ENCODE measurements at regions not wholly inside any gene's neighbourhood (a gene's known extent, or its start where the extent isn't known, plus 50 kb on each side); places are given as distances from the start of the nearest gene placed in this dataset.
"Not testable (repeated sequence)": the region's sequence is repeated elsewhere in the genome, so short reads cannot be mapped to it uniquely, and the experiment has no call there.

DNA sequence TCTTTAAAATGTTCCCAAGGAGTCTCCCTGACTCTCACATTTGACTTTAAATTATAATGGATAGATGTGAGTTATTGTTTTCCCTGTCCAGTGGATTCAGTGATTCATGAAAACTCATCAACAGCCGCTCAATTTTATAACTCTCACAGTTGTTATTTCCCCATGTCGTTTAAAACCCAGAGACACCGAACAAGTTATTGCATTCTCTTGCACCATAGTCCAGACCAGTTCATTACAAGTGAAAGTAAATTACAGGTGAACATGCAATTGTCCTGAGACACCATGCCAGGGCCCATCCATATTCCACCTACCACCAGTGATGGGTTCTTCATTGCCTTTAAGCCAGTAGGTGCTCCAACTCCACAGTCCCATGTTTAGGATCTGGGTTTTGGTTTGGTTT is 85.7 kb upstream of the CMKLR1 start:
- no peak for DNase-seq (ENCODE audit: low read depth)
- no peak overlapping the region for H3K4me3 ChIP-seq (replicated peaks; ENCODE audit: low read depth, low read length)
- TF ChIP-seq, protein P1, sequence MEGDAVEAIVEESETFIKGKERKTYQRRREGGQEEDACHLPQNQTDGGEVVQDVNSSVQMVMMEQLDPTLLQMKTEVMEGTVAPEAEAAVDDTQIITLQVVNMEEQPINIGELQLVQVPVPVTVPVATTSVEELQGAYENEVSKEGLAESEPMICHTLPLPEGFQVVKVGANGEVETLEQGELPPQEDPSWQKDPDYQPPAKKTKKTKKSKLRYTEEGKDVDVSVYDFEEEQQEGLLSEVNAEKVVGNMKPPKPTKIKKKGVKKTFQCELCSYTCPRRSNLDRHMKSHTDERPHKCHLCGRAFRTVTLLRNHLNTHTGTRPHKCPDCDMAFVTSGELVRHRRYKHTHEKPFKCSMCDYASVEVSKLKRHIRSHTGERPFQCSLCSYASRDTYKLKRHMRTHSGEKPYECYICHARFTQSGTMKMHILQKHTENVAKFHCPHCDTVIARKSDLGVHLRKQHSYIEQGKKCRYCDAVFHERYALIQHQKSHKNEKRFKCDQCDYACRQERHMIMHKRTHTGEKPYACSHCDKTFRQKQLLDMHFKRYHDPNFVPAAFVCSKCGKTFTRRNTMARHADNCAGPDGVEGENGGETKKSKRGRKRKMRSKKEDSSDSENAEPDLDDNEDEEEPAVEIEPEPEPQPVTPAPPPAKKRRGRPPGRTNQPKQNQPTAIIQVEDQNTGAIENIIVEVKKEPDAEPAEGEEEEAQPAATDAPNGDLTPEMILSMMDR (IDR thresholded peaks at IDR 0.05; ENCODE audit: low read length, missing control alignments): no peak

DNA sequence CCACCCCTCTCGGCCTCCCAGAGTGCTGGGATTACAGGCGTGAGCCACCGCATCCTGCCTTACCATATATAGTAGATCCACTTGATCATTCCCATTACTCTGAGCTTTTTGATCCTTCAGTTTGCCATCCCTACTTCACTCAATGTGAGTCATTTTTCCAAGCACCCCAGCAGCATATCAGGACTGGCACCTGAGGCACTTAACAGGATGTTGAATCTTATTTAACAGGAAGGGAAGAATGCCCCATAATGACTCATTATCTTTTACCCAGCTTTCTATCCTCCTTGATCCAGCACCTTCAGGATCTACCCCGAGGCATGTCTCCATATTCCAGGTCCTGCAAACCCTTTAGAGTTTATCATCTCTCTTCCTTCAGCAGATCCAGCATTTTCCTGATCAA is 84.9 kb upstream of the CMKLR1 start:
- DNase-seq (ENCODE audit: low read depth): no peak
- no peak overlapping the region for H3K4me3 ChIP-seq (replicated peaks; ENCODE audit: low read depth, low read length)
- TF ChIP-seq, protein P1 (IDR thresholded peaks at IDR 0.05; ENCODE audit: low read length, missing control alignments): no peak

DNA sequence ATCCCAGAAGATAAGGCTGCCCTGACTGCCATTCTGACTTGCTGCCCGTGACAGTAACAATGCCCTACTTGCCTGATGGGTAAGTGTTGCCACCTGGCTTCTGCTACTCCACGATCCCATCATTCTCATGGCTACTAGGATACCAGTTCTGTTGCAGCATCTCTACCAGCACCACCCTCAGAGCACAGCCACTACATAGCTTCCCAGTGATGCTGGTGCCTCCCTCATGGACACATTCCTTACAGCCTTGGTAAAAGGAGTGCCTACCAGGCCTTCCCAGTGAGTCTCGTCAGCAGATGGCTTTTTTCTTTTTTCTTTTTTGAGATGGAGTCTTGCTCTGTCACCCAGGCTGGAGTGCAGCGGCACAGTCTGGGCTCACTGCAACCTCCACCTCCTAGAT is 84.4 kb upstream of the CMKLR1 start:
- DNase-seq (ENCODE audit: low read depth): no peak
- TF ChIP-seq, protein P1 (IDR thresholded peaks at IDR 0.05; ENCODE audit: low read length, missing control alignments): no peak
- no peak overlapping the region for H3K4me3 ChIP-seq (replicated peaks; ENCODE audit: low read depth, low read length)

DNA sequence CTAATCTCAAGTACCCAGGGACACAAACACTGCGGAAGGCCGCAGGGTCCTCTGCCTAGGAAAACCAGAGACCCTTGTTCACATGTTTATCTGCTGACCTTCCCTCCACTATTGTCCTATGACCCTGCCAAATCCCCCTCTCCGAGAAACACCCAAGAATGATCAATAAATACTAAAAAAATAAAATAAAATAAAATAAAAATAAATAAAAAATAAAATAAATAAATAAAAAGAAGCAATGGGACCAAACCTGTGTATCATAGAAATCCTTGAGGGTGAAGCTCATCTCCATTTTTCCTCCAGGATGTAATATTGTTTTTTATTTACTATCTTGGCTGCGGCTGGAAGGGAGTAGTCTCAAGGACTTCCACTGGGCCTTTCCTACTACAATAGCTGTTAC is 82.0 kb upstream of the CMKLR1 start:
- DNase-seq (ENCODE audit: low read depth); H3K4me3 ChIP-seq (replicated peaks; ENCODE audit: low read depth, low read length): not testable (repeated sequence)

DNA sequence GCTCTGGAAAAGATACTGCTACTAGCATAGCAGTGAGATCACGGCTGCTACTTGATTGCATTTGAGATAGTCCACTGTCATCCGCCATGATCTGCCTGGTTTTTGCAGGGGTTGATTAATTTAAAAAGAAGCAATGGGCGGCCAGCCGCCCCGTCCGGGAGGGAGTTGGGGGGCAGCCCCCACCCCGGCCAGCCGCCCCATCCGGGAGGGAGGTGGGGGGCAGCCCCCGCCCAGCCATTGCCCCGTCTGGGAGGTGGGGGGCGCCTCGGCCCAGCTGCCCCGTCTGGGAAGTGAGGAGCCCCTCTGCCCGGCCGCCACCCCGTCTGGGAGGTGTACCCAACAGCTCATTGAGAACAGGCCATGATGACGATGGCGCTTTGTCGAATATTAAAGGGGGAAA is 81.3 kb upstream of the CMKLR1 start:
- DNase-seq (ENCODE audit: low read depth); H3K4me3 ChIP-seq (replicated peaks; ENCODE audit: low read depth, low read length): not testable (repeated sequence)

DNA sequence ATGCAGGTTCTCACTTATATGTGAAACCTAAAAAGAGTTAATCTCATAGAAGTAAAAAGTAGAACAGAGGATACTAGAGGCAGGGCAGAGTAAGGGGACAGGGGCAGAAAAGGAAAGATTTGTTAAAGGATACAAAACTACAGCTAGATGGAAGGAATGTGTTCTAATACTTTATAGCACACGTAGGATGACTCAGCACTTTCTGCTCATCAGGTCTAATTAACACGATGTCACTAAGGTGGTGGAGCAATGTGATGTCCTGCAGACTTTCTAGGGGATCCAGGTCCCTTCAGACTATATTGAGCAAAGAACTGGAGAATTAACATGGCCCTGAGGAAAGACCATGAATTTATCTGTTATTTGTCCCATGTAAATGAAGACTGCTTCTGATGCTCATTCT is 80.8 kb upstream of the CMKLR1 start:
- no peak overlapping the region for H3K4me3 ChIP-seq (replicated peaks; ENCODE audit: low read depth, low read length)
- TF ChIP-seq, protein P1 (IDR thresholded peaks at IDR 0.05; ENCODE audit: low read length, missing control alignments): no peak
- no peak for DNase-seq (ENCODE audit: low read depth)

DNA sequence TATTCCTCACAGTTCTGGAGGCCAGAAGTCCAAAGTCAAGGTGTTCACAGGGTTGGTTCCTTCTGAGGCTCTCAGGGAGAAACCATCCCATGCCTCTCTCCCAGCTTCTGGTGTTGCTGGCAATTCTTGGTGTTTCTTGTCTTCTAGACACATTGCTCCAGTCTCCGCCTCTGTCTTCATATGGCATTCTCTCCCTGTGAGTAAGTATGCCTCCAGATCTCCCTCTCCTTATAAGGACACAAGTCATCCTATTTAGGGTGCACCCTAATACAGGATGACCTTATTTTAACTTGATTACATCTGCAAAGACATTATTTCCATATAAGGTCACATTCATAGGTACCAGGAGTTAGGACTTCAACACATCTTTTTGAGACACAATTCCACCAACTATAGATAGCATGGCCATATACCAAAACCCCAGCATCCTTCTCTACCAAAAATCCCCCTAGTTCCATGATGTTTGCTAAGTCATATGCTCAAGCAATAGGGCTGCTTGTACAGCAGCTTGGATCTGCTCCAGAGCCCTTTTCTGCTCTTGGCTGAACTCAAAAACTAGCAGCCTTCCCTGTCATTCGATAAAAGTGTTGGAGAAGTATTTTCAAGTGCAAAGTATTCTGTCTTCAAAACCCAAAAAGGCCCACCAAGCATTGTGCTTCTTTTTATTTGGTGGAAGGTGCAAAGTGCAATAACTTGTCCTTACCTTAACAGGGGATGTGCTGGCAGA is 79.2 kb upstream of the CMKLR1 start:
- no peak for DNase-seq (ENCODE audit: low read depth)
- TF ChIP-seq, protein P1 (IDR thresholded peaks at IDR 0.05; ENCODE audit: low read length, missing control alignments): no peak
- H3K4me3 ChIP-seq (replicated peaks; ENCODE audit: low read depth, low read length): no peak overlapping the region

DNA sequence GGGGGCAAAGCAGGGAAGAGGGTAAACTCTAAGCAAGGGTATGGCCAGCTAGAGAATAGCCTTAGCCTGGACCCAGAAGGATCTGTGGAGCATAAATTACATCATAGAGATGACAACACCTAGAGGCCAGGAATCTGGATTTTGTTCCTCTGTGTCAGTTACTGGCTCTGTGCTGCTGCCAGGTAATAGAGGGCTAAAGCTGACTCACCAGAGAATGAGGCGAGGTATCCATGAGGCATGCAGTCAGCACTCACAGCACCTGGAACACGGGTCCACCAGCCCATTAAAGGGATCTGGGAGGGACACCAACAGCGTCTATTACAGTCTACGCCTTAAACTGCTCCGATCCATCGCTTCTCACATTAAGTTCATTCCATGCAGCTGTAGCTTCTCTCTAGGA is 74.9 kb upstream of the CMKLR1 start:
- DNase-seq (ENCODE audit: low read depth): no peak
- H3K4me3 ChIP-seq (replicated peaks; ENCODE audit: low read depth, low read length): no peak overlapping the region
- TF ChIP-seq, protein P1 (IDR thresholded peaks at IDR 0.05; ENCODE audit: low read length, missing control alignments): no peak
